Endothelial cell of umbilical vein (primary cell): ENCODE measurements at regions not wholly inside any gene's neighbourhood (a gene's known extent, or its start where the extent isn't known, plus 50 kb on each side); places are given as distances from the start of the nearest gene placed in this dataset.
"Not testable (repeated sequence)": the region's sequence is repeated elsewhere in the genome, so short reads cannot be mapped to it uniquely, and the experiment has no call there.

Experiments used
- BruUV-seq: library from RNA; stranded (reverse); fragments of 400-500 nt; replicated peaks from 2 replicates; lab custom pipeline; 2021; lab: Mats Ljungman, UMichigan
- CTCF ChIA-PET: fragments of 300-600, 350-600 bp; sonication (Branson Sonifier 250); formaldehyde crosslinking; loops from one replicate; lab custom pipeline; 2021; ENCODE audit warnings: antibody characterized with exemption, inconsistent platforms; lab: Charles Lee
- POLR2A ChIA-PET: fragments of 300-600, 350-600 bp; sonication (Branson Sonifier 250); formaldehyde crosslinking; loops from one replicate; lab custom pipeline; 2021; ENCODE audit warnings: antibody characterized with exemption, inconsistent platforms; lab: Charles Lee
- DNase-seq: peaks from one replicate; pipeline ENCODE4 v3.0.0-alpha.2; 2011; ENCODE audit warnings: low read depth, low spot score
- FAIRE-seq: peaks from 2 replicates; lab custom pipeline; 2011; peaks lifted over from hg19 to GRCh38; lab: Jason Lieb, UNC
- H2AFZ ChIP-seq: 2 replicates; pipeline ENCODE4 v1.6.0; 2012; ENCODE audit warnings: low read depth, low read length, control low read depth, inconsistent platforms
- H3K27ac ChIP-seq: 2 replicates; pipeline ENCODE4 v1.5.1; 2011; ENCODE audit warnings: low read depth, mild to moderate bottlenecking, control low read depth, low read length, moderate library complexity; ENCODE audit not compliant: insufficient read depth
- H3K27me3 ChIP-seq, 2 experiments: 2 replicates each; pipeline versions ENCODE4 v1.6.0 to v1.6.1; 2011; ENCODE audit warnings: low read length in 2 of 2, mixed read lengths in 1 of 2; ENCODE audit not compliant: control insufficient read depth in 2 of 2, insufficient read depth in 2 of 2
- H3K36me3 ChIP-seq, 2 experiments: 2 replicates in 1 of 2; 3 replicates in 1 of 2; pipeline ENCODE4 v1.5.1; 2011; ENCODE audit warnings: low read length in 2 of 2, mild to moderate bottlenecking in 1 of 2, moderate library complexity in 1 of 2; ENCODE audit not compliant: control insufficient read depth in 2 of 2, insufficient read depth in 2 of 2; ENCODE audit errors: extremely low read depth in 1 of 2
- H3K4me1 ChIP-seq: 3 replicates; pipeline ENCODE4 v1.5.1; 2011; ENCODE audit warnings: mild to moderate bottlenecking, low read length; ENCODE audit not compliant: control insufficient read depth, insufficient read depth; ENCODE audit errors: extremely low read depth
- H3K4me2 ChIP-seq: 2 replicates; pipeline ENCODE4 v1.6.1; 2011; ENCODE audit warnings: low read length, control low read depth, mixed read lengths; ENCODE audit not compliant: insufficient read depth
- H3K4me3 ChIP-seq, 3 experiments: fragments of 200-600 bp in 1 of 3; sonication (generic), shearing (Covaris generic) in 1 of 3; replicated peaks in 1 of 3; 2 replicates each; pipeline ENCODE4 v1.5.1; 2011 to 2016; ENCODE audit warnings: control low read depth in 3 of 3, low read length in 3 of 3, mild to moderate bottlenecking in 2 of 3, inconsistent platforms in 1 of 3, low read depth in 1 of 3, moderate library complexity in 1 of 3; ENCODE audit not compliant: insufficient read depth in 1 of 3
- H3K79me2 ChIP-seq: 2 replicates; pipeline ENCODE4 v1.6.0; 2012; ENCODE audit warnings: low read length, inconsistent platforms; ENCODE audit not compliant: control insufficient read depth, insufficient read depth
- H3K9ac ChIP-seq: replicated peaks from 2 replicates; pipeline ENCODE3; 2011; ENCODE audit warnings: low read length, control low read depth; ENCODE audit not compliant: insufficient read depth; ENCODE audit errors: extremely low read depth
- H3K9me1 ChIP-seq: replicated peaks from 3 replicates; pipeline ENCODE4 v1.6.0; 2011; ENCODE audit warnings: mild to moderate bottlenecking, low read length; ENCODE audit not compliant: control insufficient read depth, insufficient read depth; ENCODE audit errors: extremely low read depth
- H3K9me3 ChIP-seq: replicated peaks from 2 replicates; pipeline ENCODE4 v1.5.1; 2012; ENCODE audit warnings: low read length, inconsistent platforms; ENCODE audit not compliant: control insufficient read depth, insufficient read depth
- H4K20me1 ChIP-seq: replicated peaks from 2 replicates; pipeline ENCODE3; 2011; ENCODE audit warnings: mild to moderate bottlenecking, low read length; ENCODE audit not compliant: control insufficient read depth, insufficient read depth; ENCODE audit errors: extremely low read depth
- CTCF ChIP-seq, 2 donors: IDR thresholded peaks; 1 replicate in 1 of 2; 2 replicates in 1 of 2; pipeline ENCODE4 v1.5.1; 2011; ENCODE audit warnings: low read length in 2 of 2, mild to moderate bottlenecking in 2 of 2, moderate library complexity in 2 of 2, control low read depth in 1 of 2, inconsistent platforms in 1 of 2, low read depth in 1 of 2; ENCODE audit not compliant: insufficient read depth in 1 of 2; ENCODE audit errors: extremely low read depth in 1 of 2
- EZH2 ChIP-seq: IDR thresholded peaks from 2 replicates; pipeline ENCODE4 v1.6.1; 2012; ENCODE audit warnings: borderline replicate concordance, low read depth, mild to moderate bottlenecking, moderate library complexity, low read length, inconsistent platforms; ENCODE audit not compliant: severe bottlenecking
- FOS ChIP-seq: IDR thresholded peaks from 2 replicates; pipeline ENCODE4 v1.6.1; 2011; ENCODE audit warnings: mild to moderate bottlenecking, low read length, moderate library complexity, borderline replicate concordance; ENCODE audit not compliant: insufficient read depth
- GATA2 ChIP-seq: IDR thresholded peaks from 2 replicates; pipeline ENCODE4 v1.7.0; 2011; ENCODE audit warnings: low read depth, mild to moderate bottlenecking, moderate library complexity, mixed read lengths, low read length; ENCODE audit not compliant: insufficient read length, insufficient read depth
- JUN ChIP-seq: IDR thresholded peaks from 2 replicates; pipeline ENCODE4 v1.6.1; 2011; ENCODE audit warnings: borderline replicate concordance, low read depth; ENCODE audit not compliant: insufficient read length, insufficient read depth
- MAX ChIP-seq: IDR thresholded peaks from 2 replicates; pipeline ENCODE4 v1.6.1; 2011; ENCODE audit not compliant: insufficient read depth, insufficient read length
- MYC ChIP-seq: IDR thresholded peaks from one replicate; pipeline ENCODE4 v1.6.1; 2011; ENCODE audit warnings: mild to moderate bottlenecking, low read depth, low read length
- POLR2A ChIP-seq: IDR thresholded peaks from 2 replicates; pipeline ENCODE4 v1.6.1; 2012; ENCODE audit warnings: low read depth, mild to moderate bottlenecking, control low read depth, low read length
- POLR2AphosphoS5 ChIP-seq: IDR thresholded peaks from 2 replicates; pipeline ENCODE4 v1.6.1; 2012; ENCODE audit warnings: low read depth, mild to moderate bottlenecking, control low read depth, low read length, moderate library complexity; ENCODE audit not compliant: insufficient read depth
- dilution Hi-C: fragments of 300-500 bp; cut with MboI; formaldehyde crosslinking; loops from one replicate; pipeline ENCODE4 v1.15.0; 2019; ENCODE audit warnings: low sequenced_read_pairs; ENCODE audit not compliant: extremely low pct_ligation_motif_present
- intact Hi-C: fragments of 100-400 bp; cut with micrococcal nuclease; formaldehyde crosslinking; loops from one replicate; pipeline ENCODE4 v1.10.0; 2022

- no peak overlapping the region for H3K9ac ChIP-seq
- no peaks in the 10 kb centered on the region for H3K36me3 ChIP-seq
- ChIA-PET POLR2A (no interaction called here), CTCF (no interaction called here)
- H2AFZ ChIP-seq = no peak overlapping the region
- no peaks in the 10 kb centered on the region for H3K27me3 ChIP-seq
- no peak overlapping the region for H3K27ac ChIP-seq
- no peaks in the 10 kb centered on the region for H3K4me1 ChIP-seq
- peaks cover 2% of the 10 kb centered on the region for H3K9me3 ChIP-seq
- no peaks in the 10 kb centered on the region for H3K79me2 ChIP-seq
- no peak overlapping the region for H3K4me3 ChIP-seq
- intact Hi-C loops (no loop called here), dilution Hi-C loops (no loop called here)
- DNase-seq (no peak), FAIRE-seq (no peak)
- no peaks in the 10 kb centered on the region for H4K20me1 ChIP-seq
- TF ChIP-seq MAX (no peak), EZH2 (no peak), POLR2AphosphoS5 (no peak), GATA2 (no peak), MYC (no peak), JUN (no peak), POLR2A (no peak), CTCF (IDR thresholded peaks at IDR 0.05; ENCODE audit: extremely low read depth in 1 of 2, insufficient read depth in 1 of 2, low read depth in 1 of 2, low read length in 2 of 2) (no peak), FOS (no peak)
- no peaks in the 10 kb centered on the region for H3K9me1 ChIP-seq
- H3K4me2 ChIP-seq = no peak overlapping the region
- BruUV-seq = no TSS peak
Measured at GRCh38 chr2:16066261-16067036, 126.1 kb downstream of the MYCN start.

- H2AFZ ChIP-seq, H4K20me1 ChIP-seq, H3K9me1 ChIP-seq, H3K36me3 ChIP-seq, H3K4me1 ChIP-seq, H3K27me3 ChIP-seq, dilution Hi-C loops, DNase-seq, CTCF ChIA-PET, H3K27ac ChIP-seq, H3K79me2 ChIP-seq, H3K9ac ChIP-seq, BruUV-seq, H3K9me3 ChIP-seq, POLR2A ChIA-PET, intact Hi-C loops, H3K4me2 ChIP-seq, H3K4me3 ChIP-seq, FAIRE-seq: not testable (repeated sequence)
Measured at GRCh38 chr2:16065272-16066069, 125.1 kb downstream of the MYCN start.
